Endothelial cell of umbilical vein (primary cell): ENCODE measurements at regions not wholly inside any gene's neighbourhood (a gene's known extent, or its start where the extent isn't known, plus 50 kb on each side); places are given as distances from the start of the nearest gene placed in this dataset.

ENCODE experiments used
- BruUV-seq: library from RNA; stranded (reverse); fragments of 400-500 nt; replicated peaks from 2 replicates; lab custom pipeline; 2021; lab: Mats Ljungman, UMichigan
- CTCF ChIA-PET: fragments of 300-600, 350-600 bp; sonication (Branson Sonifier 250); formaldehyde crosslinking; loops from one replicate; lab custom pipeline; 2021; ENCODE audit warnings: antibody characterized with exemption, inconsistent platforms; lab: Charles Lee
- POLR2A ChIA-PET: fragments of 300-600, 350-600 bp; sonication (Branson Sonifier 250); formaldehyde crosslinking; loops from one replicate; lab custom pipeline; 2021; ENCODE audit warnings: antibody characterized with exemption, inconsistent platforms; lab: Charles Lee
- DNase-seq: peaks from one replicate; pipeline ENCODE4 v3.0.0-alpha.2; 2011; ENCODE audit warnings: low read depth, low spot score
- FAIRE-seq: peaks from 2 replicates; lab custom pipeline; 2011; peaks lifted over from hg19 to GRCh38; lab: Jason Lieb, UNC
- H2AFZ ChIP-seq: 2 replicates; pipeline ENCODE4 v1.6.0; 2012; ENCODE audit warnings: low read depth, low read length, control low read depth, inconsistent platforms
- H3K27ac ChIP-seq: 2 replicates; pipeline ENCODE4 v1.5.1; 2011; ENCODE audit warnings: low read depth, mild to moderate bottlenecking, control low read depth, low read length, moderate library complexity; ENCODE audit not compliant: insufficient read depth
- H3K27me3 ChIP-seq, 2 experiments: 2 replicates each; pipeline versions ENCODE4 v1.6.0 to v1.6.1; 2011; ENCODE audit warnings: low read length in 2 of 2, mixed read lengths in 1 of 2; ENCODE audit not compliant: control insufficient read depth in 2 of 2, insufficient read depth in 2 of 2
- H3K36me3 ChIP-seq, 2 experiments: 2 replicates in 1 of 2; 3 replicates in 1 of 2; pipeline ENCODE4 v1.5.1; 2011; ENCODE audit warnings: low read length in 2 of 2, mild to moderate bottlenecking in 1 of 2, moderate library complexity in 1 of 2; ENCODE audit not compliant: control insufficient read depth in 2 of 2, insufficient read depth in 2 of 2; ENCODE audit errors: extremely low read depth in 1 of 2
- H3K4me1 ChIP-seq: 3 replicates; pipeline ENCODE4 v1.5.1; 2011; ENCODE audit warnings: mild to moderate bottlenecking, low read length; ENCODE audit not compliant: control insufficient read depth, insufficient read depth; ENCODE audit errors: extremely low read depth
- H3K4me2 ChIP-seq: 2 replicates; pipeline ENCODE4 v1.6.1; 2011; ENCODE audit warnings: low read length, control low read depth, mixed read lengths; ENCODE audit not compliant: insufficient read depth
- H3K4me3 ChIP-seq, 3 experiments: fragments of 200-600 bp in 1 of 3; sonication (generic), shearing (Covaris generic) in 1 of 3; replicated peaks in 1 of 3; 2 replicates each; pipeline ENCODE4 v1.5.1; 2011 to 2016; ENCODE audit warnings: control low read depth in 3 of 3, low read length in 3 of 3, mild to moderate bottlenecking in 2 of 3, inconsistent platforms in 1 of 3, low read depth in 1 of 3, moderate library complexity in 1 of 3; ENCODE audit not compliant: insufficient read depth in 1 of 3
- H3K79me2 ChIP-seq: 2 replicates; pipeline ENCODE4 v1.6.0; 2012; ENCODE audit warnings: low read length, inconsistent platforms; ENCODE audit not compliant: control insufficient read depth, insufficient read depth
- H3K9ac ChIP-seq: replicated peaks from 2 replicates; pipeline ENCODE3; 2011; ENCODE audit warnings: low read length, control low read depth; ENCODE audit not compliant: insufficient read depth; ENCODE audit errors: extremely low read depth
- H3K9me1 ChIP-seq: replicated peaks from 3 replicates; pipeline ENCODE4 v1.6.0; 2011; ENCODE audit warnings: mild to moderate bottlenecking, low read length; ENCODE audit not compliant: control insufficient read depth, insufficient read depth; ENCODE audit errors: extremely low read depth
- H3K9me3 ChIP-seq: replicated peaks from 2 replicates; pipeline ENCODE4 v1.5.1; 2012; ENCODE audit warnings: low read length, inconsistent platforms; ENCODE audit not compliant: control insufficient read depth, insufficient read depth
- H4K20me1 ChIP-seq: replicated peaks from 2 replicates; pipeline ENCODE3; 2011; ENCODE audit warnings: mild to moderate bottlenecking, low read length; ENCODE audit not compliant: control insufficient read depth, insufficient read depth; ENCODE audit errors: extremely low read depth
- CTCF ChIP-seq, 2 donors: IDR thresholded peaks; 1 replicate in 1 of 2; 2 replicates in 1 of 2; pipeline ENCODE4 v1.5.1; 2011; ENCODE audit warnings: low read length in 2 of 2, mild to moderate bottlenecking in 2 of 2, moderate library complexity in 2 of 2, control low read depth in 1 of 2, inconsistent platforms in 1 of 2, low read depth in 1 of 2; ENCODE audit not compliant: insufficient read depth in 1 of 2; ENCODE audit errors: extremely low read depth in 1 of 2
- EZH2 ChIP-seq: IDR thresholded peaks from 2 replicates; pipeline ENCODE4 v1.6.1; 2012; ENCODE audit warnings: borderline replicate concordance, low read depth, mild to moderate bottlenecking, moderate library complexity, low read length, inconsistent platforms; ENCODE audit not compliant: severe bottlenecking
- GATA2 ChIP-seq: IDR thresholded peaks from 2 replicates; pipeline ENCODE4 v1.7.0; 2011; ENCODE audit warnings: low read depth, mild to moderate bottlenecking, moderate library complexity, mixed read lengths, low read length; ENCODE audit not compliant: insufficient read length, insufficient read depth
- JUN ChIP-seq: IDR thresholded peaks from 2 replicates; pipeline ENCODE4 v1.6.1; 2011; ENCODE audit warnings: borderline replicate concordance, low read depth; ENCODE audit not compliant: insufficient read length, insufficient read depth
- MYC ChIP-seq: IDR thresholded peaks from one replicate; pipeline ENCODE4 v1.6.1; 2011; ENCODE audit warnings: mild to moderate bottlenecking, low read depth, low read length
- POLR2A ChIP-seq: IDR thresholded peaks from 2 replicates; pipeline ENCODE4 v1.6.1; 2012; ENCODE audit warnings: low read depth, mild to moderate bottlenecking, control low read depth, low read length
- POLR2AphosphoS5 ChIP-seq: IDR thresholded peaks from 2 replicates; pipeline ENCODE4 v1.6.1; 2012; ENCODE audit warnings: low read depth, mild to moderate bottlenecking, control low read depth, low read length, moderate library complexity; ENCODE audit not compliant: insufficient read depth
- dilution Hi-C: fragments of 300-500 bp; cut with MboI; formaldehyde crosslinking; loops from one replicate; pipeline ENCODE4 v1.15.0; 2019; ENCODE audit warnings: low sequenced_read_pairs; ENCODE audit not compliant: extremely low pct_ligation_motif_present
- intact Hi-C: fragments of 100-400 bp; cut with micrococcal nuclease; formaldehyde crosslinking; loops from one replicate; pipeline ENCODE4 v1.10.0; 2022
- TF ChIP-seq, protein P1 (sequence below): IDR thresholded peaks from 2 replicates; pipeline ENCODE4 v1.6.1; 2011; ENCODE audit not compliant: insufficient read depth, insufficient read length

- intact Hi-C loops (no loop called here), dilution Hi-C loops (no loop called here)
- Histone ChIP-seq H3K9me3 (no peaks in the 10 kb centered on the region), H3K36me3 (no peaks in the 10 kb centered on the region), H3K27ac (no peak overlapping the region), H4K20me1 (no peaks in the 10 kb centered on the region), H3K79me2 (no peaks in the 10 kb centered on the region), H3K4me2 (no peak overlapping the region), H3K4me3 (no peak overlapping the region), H3K4me1 (no peaks in the 10 kb centered on the region), H2AFZ (no peak overlapping the region), H3K27me3 (no peaks in the 10 kb centered on the region), H3K9me1 (no peaks in the 10 kb centered on the region), H3K9ac (no peak overlapping the region)
- CTCF ChIA-PET, result no interaction called here
- DNase-seq, result no peak
- POLR2A ChIA-PET, result no interaction called here
- no peak for TF ChIP-seq JUN
- TF ChIP-seq CTCF (IDR thresholded peaks at IDR 0.05; ENCODE audit: extremely low read depth in 1 of 2, insufficient read depth in 1 of 2, low read depth in 1 of 2, low read length in 2 of 2), result no peak
- no peak for TF ChIP-seq POLR2AphosphoS5
- TF ChIP-seq GATA2, result no peak
- TF ChIP-seq MYC, result no peak
- no peak for TF ChIP-seq POLR2A
- no peak for TF ChIP-seq EZH2
- TF ChIP-seq, protein P1, sequence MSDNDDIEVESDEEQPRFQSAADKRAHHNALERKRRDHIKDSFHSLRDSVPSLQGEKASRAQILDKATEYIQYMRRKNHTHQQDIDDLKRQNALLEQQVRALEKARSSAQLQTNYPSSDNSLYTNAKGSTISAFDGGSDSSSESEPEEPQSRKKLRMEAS, result no peak
- BruUV-seq, result no TSS peak
- no peak for FAIRE-seq
Measured at GRCh38 chr2:48178611-48179010, 135.9 kb upstream of the FOXN2 start.
